Kidney tubule cell (primary cell): ENCODE measurements at regions not wholly inside any gene's neighbourhood (a gene's known extent, or its start where the extent isn't known, plus 50 kb on each side); places are given as distances from the start of the nearest gene placed in this dataset.

Source experiments
- DNase-seq: peaks from one replicate; pipeline ENCODE4 v3.0.0-alpha.2; 2018; ENCODE audit warnings: low spot score

DNA sequence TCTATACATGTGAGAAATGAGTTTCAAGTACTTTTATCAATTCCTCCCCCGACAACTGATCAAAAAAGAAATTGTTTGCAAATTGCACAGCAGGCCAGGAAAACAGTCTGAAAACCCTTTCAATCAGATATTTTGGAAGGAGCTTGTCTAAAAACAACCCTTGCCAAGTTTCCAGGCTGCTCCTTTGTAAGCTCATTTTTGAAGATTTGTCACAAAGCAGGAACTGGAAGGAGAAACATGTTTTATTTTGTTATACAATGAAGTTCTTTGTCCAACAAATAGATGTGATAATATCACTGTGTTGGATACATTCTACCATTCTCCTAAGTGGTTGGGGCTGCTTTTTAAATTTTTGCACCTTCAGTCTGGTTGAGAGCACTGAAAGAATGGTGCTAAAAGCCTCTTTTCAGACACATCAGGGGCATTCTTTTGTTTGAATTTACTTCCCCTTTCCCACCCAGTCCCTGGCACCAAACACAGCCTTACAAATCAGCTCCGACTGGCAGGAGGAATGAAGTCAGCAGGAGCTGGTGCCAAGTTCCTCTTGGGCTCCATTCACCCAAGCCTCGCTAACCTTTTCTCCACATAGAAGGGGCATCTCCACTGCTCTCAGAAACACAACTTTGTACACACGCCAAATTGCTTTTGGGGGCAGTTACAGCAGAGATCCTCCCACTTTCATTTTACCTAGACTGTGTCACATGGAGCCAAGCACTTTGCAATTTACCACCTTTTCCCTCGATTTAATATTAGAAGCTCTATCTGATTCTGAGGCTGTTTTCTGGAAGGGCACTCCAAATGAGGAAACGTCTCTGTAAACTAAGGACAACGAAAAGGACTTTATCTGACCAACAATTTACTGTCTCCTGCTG lies 88.0 kb downstream of the C1D start:
- peak; percentile 22 for DNase-seq

DNA sequence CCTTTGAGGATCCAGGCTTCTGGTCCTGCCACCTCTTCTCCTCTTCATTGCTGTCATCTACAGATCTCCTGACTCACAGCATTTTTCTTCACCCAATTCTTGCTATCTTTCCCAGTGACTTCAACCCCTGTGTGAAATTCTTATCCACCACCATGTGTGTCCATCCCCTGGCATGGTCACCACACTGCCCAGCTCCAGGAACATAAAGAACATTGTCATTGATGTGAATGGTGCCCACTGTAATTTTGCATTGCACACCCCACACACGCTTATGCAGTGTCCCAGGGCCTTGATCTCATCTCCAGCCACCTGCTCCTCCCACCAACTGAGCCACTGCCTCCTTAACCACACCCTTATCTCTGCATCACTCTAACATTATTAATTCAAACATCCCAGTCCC lies 85.3 kb downstream of the C1D start:
- no peak for DNase-seq

DNA sequence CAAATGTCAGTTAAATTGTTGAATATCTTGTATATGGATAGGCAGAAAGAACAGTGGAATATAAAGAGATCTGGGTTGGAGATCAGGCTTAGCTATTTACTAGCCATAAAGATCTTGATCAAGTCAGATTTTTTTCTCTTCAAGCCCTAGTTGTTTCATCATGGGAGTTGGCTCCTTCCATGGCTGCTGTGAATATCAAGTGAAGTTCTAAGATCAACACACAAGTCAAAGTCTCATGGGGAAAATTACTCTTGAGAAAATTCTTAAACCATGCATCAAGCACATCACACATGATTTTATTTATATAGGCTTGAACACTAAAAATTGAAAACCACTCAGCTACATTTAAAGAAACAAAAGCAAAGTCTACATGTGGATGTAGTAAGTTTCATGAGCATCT lies 79.8 kb downstream of the C1D start:
- DNase-seq: no peak

DNA sequence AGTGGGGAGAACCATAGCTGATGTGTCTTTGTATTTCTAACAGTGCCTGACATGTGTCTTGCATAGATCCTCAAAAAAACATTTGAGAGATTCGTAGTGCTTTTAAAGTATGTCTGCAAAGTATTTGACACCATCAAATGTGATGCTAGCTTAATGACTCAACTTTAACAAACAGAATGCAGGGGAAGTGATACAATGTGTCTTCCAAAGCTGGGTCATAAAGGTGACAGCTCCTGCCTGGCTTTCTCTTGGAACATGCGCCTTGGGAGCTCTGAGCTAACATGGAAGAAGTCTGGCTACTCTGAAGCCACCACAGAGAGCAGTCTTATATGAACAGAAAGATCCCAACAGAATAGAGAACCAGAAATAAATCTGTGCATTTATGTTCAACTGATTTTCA lies 78.2 kb downstream of the C1D start:
- DNase-seq: no peak

DNA sequence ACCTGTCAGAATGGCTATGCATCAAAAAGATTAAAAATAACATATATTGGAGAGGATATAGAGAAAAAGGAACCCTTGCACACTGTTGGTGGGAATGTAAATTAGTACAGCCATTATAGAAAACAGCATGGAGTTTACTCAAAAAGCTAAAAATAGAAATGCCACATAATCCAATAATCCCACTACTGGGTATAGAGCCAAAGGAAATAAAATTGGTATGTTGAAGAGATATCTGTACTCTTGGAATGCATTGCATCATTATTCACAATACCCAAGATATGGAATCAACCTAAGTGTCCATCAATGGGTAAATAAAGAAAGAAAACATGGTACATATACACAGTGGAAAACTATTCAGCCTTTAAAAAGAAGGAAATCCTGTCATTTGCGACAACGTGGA lies 77.2 kb downstream of the C1D start:
- DNase-seq: no peak

DNA sequence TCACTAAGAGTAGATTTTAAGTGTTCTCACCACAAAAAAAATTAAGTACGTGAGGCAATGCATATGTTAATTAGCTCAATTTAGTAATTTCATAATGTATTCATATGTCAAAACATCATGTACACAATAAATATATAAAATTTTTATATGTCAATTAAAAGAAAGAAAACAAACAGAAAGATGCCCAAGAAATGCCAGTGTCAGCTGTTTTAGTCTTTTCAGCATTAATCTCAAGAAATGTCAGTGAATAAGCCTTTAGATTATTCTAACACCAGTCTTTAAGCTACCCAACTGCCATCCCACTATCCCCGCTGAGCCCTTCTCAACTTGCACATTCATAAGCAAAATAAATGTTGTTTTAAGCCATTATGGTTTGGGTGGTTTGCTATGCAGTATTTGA lies 76.5 kb downstream of the C1D start:
- no peak for DNase-seq
